ENCODE measurements at regions not wholly inside any gene's neighbourhood (a gene's known extent, or its start where the extent isn't known, plus 50 kb on each side); places are given as distances from the start of the nearest gene placed in this dataset.

DNA sequence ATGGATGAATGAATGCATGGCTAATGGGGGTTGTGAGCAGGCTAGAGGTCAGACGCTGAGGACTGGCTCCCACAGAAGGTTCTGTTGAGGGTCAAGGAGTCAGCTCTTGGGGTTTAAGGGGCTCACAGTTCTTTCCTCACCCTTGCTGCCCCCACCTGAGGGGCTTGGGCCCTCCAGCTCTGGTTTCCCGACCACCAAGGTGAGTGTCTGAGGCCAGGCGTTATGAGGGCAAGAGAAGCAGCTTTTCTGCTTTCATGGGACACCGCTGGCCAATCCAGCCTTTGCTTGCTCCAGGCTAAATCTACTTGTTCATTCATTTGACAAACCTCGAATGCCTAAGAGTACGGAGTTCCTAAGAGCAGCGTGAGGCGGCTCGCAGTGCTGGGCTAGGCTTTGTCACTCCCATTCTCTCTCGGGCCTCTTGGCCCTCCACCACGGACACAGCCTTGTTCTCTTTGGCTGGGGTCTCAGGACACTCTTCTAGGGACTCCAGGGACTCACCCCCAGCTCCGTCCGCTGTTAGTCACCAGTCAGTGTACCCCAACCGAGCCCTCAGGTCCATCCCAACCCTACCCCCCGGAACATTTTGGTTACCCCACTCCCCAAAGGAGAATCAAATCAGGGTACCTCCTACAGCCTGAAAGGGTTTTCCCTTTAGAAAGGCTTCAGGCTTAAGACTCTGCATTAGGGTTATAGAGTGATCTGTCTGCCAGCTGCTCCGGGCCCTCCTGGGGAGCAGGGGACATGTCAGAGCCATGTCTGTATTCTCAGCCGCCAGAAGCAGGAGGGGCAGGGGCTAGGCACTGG, 210.1 kb upstream of the MVB12B start:
- DNase-seq (ENCODE audit: low read depth in 1 of 2, low spot score in 1 of 2) = no peak
- no peaks in the 10 kb centered on the region for H3K27me3 ChIP-seq (ENCODE audit: insufficient read depth, poor library complexity, severe bottlenecking)
- TF ChIP-seq, protein P1, sequence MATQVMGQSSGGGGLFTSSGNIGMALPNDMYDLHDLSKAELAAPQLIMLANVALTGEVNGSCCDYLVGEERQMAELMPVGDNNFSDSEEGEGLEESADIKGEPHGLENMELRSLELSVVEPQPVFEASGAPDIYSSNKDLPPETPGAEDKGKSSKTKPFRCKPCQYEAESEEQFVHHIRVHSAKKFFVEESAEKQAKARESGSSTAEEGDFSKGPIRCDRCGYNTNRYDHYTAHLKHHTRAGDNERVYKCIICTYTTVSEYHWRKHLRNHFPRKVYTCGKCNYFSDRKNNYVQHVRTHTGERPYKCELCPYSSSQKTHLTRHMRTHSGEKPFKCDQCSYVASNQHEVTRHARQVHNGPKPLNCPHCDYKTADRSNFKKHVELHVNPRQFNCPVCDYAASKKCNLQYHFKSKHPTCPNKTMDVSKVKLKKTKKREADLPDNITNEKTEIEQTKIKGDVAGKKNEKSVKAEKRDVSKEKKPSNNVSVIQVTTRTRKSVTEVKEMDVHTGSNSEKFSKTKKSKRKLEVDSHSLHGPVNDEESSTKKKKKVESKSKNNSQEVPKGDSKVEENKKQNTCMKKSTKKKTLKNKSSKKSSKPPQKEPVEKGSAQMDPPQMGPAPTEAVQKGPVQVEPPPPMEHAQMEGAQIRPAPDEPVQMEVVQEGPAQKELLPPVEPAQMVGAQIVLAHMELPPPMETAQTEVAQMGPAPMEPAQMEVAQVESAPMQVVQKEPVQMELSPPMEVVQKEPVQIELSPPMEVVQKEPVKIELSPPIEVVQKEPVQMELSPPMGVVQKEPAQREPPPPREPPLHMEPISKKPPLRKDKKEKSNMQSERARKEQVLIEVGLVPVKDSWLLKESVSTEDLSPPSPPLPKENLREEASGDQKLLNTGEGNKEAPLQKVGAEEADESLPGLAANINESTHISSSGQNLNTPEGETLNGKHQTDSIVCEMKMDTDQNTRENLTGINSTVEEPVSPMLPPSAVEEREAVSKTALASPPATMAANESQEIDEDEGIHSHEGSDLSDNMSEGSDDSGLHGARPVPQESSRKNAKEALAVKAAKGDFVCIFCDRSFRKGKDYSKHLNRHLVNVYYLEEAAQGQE (IDR thresholded peaks at IDR 0.05; ENCODE audit: insufficient replicate concordance, low read depth) = no peak
- no peak for TF ChIP-seq GABPA (IDR thresholded peaks at IDR 0.05; ENCODE audit: low read depth)
- TF ChIP-seq SPI1 (IDR thresholded peaks at IDR 0.05; ENCODE audit: borderline replicate concordance, low read depth) = no peak
- TF ChIP-seq, protein P2, sequence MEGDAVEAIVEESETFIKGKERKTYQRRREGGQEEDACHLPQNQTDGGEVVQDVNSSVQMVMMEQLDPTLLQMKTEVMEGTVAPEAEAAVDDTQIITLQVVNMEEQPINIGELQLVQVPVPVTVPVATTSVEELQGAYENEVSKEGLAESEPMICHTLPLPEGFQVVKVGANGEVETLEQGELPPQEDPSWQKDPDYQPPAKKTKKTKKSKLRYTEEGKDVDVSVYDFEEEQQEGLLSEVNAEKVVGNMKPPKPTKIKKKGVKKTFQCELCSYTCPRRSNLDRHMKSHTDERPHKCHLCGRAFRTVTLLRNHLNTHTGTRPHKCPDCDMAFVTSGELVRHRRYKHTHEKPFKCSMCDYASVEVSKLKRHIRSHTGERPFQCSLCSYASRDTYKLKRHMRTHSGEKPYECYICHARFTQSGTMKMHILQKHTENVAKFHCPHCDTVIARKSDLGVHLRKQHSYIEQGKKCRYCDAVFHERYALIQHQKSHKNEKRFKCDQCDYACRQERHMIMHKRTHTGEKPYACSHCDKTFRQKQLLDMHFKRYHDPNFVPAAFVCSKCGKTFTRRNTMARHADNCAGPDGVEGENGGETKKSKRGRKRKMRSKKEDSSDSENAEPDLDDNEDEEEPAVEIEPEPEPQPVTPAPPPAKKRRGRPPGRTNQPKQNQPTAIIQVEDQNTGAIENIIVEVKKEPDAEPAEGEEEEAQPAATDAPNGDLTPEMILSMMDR (IDR thresholded peaks at IDR 0.05; ENCODE audit: insufficient read depth, low read length) = no peak
- no peak for TF ChIP-seq POLR2AphosphoS5 (IDR thresholded peaks at IDR 0.05; ENCODE audit: low read depth)
- H3K27ac ChIP-seq (replicated peaks) = no peak overlapping the region
- H3K4me3 ChIP-seq (replicated peaks; ENCODE audit: insufficient read depth, low read length) = no peak overlapping the region

GRCh38 chr9:126117158-126117425, 209.5 kb upstream of the MVB12B start:
- no peak overlapping the region for H3K4me3 ChIP-seq (replicated peaks; ENCODE audit: insufficient read depth, low read length)
- TF ChIP-seq SPI1 (IDR thresholded peaks at IDR 0.05; ENCODE audit: borderline replicate concordance, low read depth) (no peak), GABPA (IDR thresholded peaks at IDR 0.05; ENCODE audit: low read depth) (no peak), POLR2AphosphoS5 (IDR thresholded peaks at IDR 0.05; ENCODE audit: low read depth) (no peak)
- TF ChIP-seq, protein P2 (IDR thresholded peaks at IDR 0.05; ENCODE audit: insufficient read depth, low read length) = no peak
- no peak for DNase-seq (ENCODE audit: low read depth in 1 of 2, low spot score in 1 of 2)
- no peak overlapping the region for H3K27ac ChIP-seq (replicated peaks)
- no peaks in the 10 kb centered on the region for H3K27me3 ChIP-seq (ENCODE audit: insufficient read depth, poor library complexity, severe bottlenecking)

GRCh38 chr9:126117631-126118030, 209.0 kb upstream of the MVB12B start:
- no peak for TF ChIP-seq POLR2AphosphoS5 (IDR thresholded peaks at IDR 0.05; ENCODE audit: low read depth)
- no peak for TF ChIP-seq GABPA (IDR thresholded peaks at IDR 0.05; ENCODE audit: low read depth)
- TF ChIP-seq, protein P1 (IDR thresholded peaks at IDR 0.05; ENCODE audit: insufficient replicate concordance, low read depth) = no peak
- TF ChIP-seq, protein P2 (IDR thresholded peaks at IDR 0.05; ENCODE audit: insufficient read depth, low read length) = no peak
- TF ChIP-seq SPI1 (IDR thresholded peaks at IDR 0.05; ENCODE audit: borderline replicate concordance, low read depth) = no peak
- no peaks in the 10 kb centered on the region for H3K27me3 ChIP-seq (ENCODE audit: insufficient read depth, poor library complexity, severe bottlenecking)
- no peak overlapping the region for H3K4me3 ChIP-seq (replicated peaks; ENCODE audit: insufficient read depth, low read length)
- no peak overlapping the region for H3K27ac ChIP-seq (replicated peaks)
- no peak for DNase-seq (ENCODE audit: low read depth in 1 of 2, low spot score in 1 of 2)

DNA sequence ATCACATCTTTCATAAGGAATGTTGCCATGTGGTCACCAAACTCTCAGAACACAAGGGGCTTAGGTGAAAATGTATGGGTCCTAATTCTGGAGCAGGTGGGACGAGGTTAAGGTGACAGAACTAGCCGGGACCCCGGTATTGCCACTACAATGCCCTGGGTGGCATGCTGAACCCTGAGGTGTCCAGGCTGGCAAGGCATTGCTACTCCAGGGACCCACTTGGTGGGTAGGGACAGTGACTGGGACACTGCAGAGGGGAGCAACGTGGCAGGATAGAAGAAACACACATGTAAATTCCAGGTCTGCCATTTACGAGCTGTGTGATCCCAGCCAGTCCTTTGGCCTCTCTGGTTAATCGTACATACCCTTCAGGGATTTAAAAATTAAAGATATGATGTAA, 206.9 kb upstream of the MVB12B start:
- H3K27me3 ChIP-seq (ENCODE audit: insufficient read depth, poor library complexity, severe bottlenecking) = no peaks in the 10 kb centered on the region
- DNase-seq (ENCODE audit: low read depth in 1 of 2, low spot score in 1 of 2) = no peak
- no peak overlapping the region for H3K27ac ChIP-seq (replicated peaks)
- TF ChIP-seq, protein P2 (IDR thresholded peaks at IDR 0.05; ENCODE audit: insufficient read depth, low read length) = no peak
- TF ChIP-seq, protein P1 (IDR thresholded peaks at IDR 0.05; ENCODE audit: insufficient replicate concordance, low read depth) = no peak
- H3K4me3 ChIP-seq (replicated peaks; ENCODE audit: insufficient read depth, low read length) = no peak overlapping the region

Data from HL-60 (cell line).